NCI-H2107 (cell line): ENCODE measurements at regions not wholly inside any gene's neighbourhood (a gene's known extent, or its start where the extent isn't known, plus 50 kb on each side); places are given as distances from the start of the nearest gene placed in this dataset.
"Not testable (repeated sequence)": the region's sequence is repeated elsewhere in the genome, so short reads cannot be mapped to it uniquely, and the experiment has no call there.

Source experiments
- DNase-seq: peaks from one replicate; lab custom pipeline; 2025; lab: John Stamatoyannopoulos, UW

DNA sequence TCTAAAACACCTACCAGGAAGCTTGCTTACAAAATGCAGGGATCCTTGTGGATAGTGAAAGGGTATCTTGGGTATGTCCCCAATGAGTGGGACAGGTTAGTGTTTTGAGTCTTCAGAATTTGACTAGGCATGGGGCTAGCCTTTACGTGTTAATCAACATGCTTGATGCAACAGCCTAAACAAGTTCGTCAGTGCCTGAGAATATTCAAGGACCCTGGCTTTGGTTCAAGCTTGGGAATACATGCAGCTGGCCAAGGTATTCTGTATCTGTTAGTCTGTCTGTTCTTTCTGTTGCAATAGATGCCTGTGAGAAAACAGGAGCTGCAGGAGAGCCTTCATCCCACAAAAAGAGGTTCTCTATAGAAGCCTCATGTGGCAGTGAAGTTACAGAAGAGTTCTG is 149.5 kb downstream of the CCNG2 start:
- no peak for DNase-seq

DNA sequence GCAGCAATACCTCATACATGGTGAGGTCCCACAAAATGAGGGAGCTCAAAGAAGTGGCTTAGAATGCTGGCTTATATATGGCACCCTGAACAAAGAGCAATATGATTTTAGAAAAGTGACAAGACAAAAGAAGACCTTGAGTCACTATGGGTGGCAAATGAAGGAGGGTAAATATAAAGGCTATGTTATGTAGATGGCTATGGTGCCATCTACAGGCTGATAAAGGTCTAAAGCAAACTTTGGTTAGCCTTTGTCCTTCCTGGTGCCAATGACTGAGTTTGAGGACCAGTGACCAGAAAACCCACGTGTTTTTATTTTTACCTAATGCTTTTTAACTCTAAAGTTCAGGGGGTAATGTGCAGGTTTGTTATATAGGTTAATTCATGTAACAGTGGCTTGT is 151.8 kb downstream of the CCNG2 start:
- DNase-seq = no peak

DNA sequence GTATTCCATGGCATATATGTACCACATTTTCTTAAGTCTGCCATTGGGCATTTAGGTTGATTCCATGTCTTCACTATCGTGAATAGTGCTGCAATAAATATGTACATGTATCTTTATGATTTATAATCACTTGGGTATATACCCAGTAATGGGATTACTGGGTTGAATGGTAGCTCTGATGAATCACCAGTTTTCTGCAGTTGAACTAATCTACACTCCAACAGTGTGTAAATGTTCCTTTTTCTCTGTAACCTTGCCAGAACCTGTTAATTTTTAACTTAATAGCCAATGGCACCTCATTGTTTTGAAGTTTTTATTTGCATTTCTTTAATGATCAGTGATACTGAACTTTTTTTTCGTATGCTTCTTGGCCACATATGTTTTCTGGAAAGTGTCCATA is 152.5 kb downstream of the CCNG2 start:
- DNase-seq = no peak

DNA sequence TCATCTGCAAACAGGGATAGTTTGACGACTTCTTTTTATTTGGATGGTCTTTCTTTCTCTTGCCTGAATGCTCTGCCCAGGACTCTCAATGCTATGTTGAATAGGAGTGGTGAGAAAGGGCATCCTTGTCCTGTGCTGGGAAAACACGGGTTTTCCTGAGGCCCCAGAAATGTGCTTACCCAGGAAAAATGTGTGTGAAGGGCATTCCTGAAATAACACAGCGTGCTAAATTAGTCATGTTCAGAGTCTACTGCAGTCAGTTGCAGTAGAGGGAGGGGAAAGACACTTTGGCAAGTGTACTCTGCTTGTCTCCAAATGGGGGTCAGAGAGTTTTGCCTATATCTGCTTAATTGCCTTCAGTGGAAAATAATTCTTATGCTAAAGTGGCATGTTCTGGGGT is 153.9 kb downstream of the CCNG2 start:
- no peak for DNase-seq

DNA sequence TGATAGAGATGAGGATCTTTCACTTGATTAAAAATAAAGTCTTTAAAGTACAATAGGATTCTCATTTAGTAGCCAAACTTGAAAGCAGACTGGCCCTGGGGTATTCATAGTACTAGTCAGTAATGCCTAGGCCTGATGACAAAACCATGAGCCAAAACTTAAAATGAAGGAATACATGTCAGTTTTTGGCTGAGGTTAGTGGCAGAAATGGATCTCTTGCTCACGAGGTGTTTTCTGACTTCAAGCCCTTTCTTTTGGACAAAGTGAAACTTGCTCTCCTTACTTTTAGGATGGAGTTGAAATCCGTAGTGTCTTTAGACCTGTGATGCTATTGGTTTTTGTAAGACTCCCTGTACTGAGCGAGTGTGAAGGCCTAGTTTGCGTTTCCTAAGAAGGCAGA is 157.7 kb downstream of the CCNG2 start:
- DNase-seq = no peak

DNA sequence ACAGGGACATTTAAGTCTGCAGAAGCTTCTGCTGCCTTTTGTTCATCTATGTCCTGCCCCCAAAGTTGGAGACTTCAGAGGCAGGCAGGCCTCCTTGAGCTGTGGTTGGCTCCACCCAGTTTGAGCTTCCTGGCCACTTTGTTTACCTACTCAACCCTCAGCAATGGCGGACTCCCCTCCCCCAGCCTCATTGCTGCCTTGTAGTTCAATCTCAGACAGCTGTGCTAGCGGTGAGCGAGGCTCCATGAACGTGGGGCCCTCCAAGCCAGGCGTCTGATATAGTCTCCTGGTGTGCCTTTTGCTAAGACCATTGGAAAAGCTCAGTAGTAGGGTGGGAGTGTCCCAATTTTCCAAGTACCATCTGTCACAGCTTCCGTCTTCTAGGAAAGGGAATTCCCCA is 170.1 kb downstream of the CCNG2 start:
- DNase-seq = no peak

DNA sequence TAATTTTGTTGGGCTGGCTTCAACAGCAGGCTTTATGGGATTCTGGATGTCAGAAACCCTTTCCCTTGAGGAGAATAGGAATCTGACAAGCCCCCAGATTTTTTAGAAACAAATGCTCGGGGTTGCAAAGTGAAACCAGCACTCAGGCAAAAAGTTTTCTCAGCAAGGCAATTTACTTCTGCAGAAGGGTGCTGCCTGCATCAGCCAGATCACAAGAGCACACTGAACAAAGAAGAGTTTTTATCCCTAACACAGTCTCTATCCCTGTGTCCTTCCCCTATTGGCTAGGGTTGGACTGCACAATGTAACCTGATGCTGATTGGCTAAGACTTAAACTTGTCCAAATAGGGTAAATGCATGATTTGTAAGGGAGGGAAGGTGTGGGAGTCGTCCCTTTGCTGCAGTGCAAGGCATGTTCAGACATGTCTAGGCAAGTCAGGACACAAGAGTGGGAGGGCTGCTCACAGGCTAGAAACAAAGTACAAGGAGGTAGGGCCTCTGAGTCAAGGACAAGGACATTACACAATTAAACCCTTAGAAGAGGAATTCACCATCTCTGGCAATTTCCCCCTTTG is 175.8 kb downstream of the CCNG2 start:
- no peak for DNase-seq

DNA sequence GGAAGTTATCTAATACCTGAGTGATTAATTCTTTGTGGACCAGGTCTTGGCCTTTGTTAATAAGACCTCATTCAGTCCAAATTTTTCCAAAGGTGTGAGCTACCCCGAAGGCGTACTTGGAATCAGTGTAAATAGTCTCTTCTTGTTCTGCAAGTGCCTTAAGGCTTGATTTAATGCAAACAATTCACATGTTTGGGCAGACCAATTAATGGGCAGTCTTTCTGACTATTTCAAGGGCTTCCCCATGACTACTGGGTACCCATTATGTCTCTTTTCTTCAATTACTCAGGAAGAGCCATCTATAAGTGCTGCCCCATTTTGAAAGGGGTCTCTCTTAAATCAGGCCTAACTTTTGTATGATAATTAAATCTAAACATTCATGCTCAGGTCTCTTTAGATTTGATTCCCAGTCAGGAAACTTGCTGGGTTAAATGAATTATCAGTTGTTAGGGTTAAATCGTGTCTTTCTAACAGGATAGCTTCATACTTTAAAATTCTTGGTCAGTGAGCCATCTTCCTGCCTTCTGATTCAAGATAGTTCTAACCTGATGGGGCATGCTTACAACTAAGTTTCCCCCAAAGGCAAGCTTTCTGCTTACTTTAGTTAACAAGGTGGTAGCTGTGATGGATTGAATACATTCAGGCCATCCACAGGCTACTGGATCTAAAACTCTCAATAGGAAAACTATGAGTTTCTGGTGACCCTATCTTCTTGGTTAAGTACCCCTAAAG is 179.6 kb downstream of the CCNG2 start:
- no peak for DNase-seq

DNA sequence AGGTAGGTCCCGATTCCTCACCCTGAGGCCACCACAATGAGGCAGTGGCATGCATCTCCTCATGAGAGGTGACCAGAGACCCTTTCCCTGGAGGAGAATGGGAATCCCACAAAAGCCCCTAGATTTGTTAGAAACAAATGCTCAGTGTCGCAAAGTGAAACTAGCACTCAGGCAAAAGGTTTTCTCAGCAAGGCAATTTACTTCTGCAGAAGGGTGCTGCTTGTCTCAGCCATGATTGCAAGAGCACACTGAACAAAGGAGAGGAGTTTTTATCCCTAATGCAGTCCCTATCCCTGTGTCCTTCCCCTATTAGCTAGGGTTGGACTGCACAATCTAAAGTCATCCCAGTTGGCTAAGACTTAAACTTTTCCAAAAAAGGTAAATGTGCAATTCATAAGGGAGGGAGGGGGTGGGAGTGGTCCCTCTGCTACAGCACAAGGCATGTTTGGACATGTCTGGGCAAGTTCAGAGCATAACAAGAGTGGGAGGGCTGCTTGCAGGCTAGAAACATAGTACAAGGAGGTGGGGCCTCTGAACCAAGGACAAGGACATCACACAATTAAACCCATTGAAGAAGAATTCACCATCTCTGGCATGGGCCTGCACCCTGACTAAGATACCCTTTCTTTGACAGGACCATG is 185.3 kb downstream of the CCNG2 start:
- no peak for DNase-seq

DNA sequence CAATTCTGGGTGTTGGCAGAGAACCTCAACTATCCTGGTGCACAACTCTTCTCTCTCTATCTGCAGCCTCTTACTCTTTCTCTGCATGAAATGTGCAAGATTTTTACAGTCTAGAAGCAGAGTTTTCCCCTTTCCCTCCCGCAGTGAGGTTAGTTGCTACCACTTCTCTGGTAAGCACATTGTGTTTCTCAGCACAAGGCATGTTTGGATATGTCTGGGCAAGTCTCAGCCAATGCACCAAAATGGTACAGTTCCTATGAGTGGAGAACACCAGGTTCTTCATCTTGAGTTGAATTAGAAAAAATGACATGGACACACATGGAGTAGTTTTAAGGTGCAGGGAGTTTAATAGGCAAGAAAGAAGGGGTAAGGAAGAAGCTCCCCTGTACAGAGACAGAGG is 187.0 kb downstream of the CCNG2 start:
- no peak for DNase-seq

DNA sequence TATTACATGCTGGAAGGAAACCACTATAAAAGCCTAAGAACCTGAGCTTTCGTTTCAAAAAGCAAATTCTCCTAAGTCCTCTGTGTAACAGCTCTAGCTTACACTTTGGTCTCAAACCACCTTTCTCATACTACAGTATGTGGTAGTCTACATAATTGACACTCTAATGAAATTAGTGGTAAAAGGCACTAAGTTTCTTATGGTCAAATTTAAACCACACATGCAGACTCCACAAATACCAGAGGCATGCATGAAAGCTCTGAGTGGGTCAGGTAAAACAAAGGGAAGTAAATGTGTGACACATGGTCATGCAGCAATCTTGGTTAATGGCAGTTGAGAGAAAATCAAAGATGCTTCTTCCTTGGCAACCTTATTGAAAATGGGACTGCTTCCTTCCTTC is 187.8 kb downstream of the CCNG2 start:
- DNase-seq = no peak

DNA sequence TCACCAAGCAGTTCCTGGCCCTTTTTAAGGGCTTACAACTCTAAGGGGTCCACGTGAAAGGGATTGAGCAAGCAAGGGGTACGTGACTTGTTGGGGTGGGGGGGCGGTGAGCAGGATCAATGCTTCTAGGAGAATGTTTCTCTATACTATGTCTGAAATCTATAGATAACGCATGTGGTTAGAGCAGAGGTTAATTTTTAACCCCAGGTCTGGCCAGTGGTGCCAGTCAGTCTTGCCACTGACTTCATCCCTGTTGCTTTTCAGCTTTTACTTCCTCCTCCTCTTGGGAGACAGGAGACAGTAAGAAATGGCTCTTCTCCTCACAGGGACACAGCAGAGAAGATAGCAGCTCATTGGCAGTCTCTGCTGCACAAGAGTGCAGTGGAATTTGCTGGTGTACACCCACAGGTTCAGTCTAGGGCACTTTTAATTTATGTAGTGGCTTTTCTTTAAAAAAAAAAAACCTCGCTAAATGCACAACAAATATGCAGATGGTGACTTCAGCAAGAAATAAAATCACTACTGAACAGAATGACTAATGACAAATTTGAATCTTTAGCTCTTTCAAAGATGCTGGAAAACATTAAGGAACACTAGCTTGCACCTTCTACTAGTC is 190.5 kb downstream of the CCNG2 start:
- no peak for DNase-seq

DNA sequence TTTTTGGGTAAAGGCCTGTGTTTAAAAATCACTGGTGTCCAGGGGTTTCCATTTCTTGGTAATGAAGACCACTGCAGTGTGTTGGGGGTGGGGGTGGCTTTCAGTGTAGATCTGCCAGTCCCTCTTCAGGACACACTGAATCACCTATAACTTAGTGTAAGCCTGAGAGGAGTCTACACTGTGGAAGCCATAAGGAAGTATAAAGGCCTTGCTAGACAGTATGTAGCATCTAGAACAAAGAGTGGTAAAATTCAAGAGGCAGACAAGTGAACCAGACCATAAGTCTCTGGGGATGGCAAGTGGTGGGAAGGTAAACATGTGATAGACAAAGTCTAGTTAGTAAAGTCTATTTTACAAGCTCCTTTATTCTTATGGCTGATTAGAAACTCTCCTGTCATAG is 191.8 kb downstream of the CCNG2 start:
- DNase-seq = no peak

DNA sequence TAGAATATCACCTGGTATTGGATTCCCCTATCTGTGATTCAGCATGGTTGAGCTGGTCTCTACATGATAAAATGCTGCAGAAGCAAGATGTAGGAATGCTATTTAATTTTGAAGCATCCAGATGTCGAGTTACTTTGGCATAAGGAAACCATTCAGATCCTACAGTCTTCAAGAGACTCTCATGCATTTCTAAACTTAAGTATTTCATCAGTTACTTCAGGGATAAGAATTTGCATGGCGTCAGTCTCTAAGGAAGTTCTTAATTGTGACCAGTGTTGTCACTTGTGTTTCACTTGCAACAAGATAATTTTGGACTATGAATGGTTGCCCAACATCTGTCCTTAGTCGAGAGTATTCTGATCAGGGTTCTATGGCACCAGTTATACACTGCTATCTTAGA is 192.4 kb downstream of the CCNG2 start:
- no peak for DNase-seq

DNA sequence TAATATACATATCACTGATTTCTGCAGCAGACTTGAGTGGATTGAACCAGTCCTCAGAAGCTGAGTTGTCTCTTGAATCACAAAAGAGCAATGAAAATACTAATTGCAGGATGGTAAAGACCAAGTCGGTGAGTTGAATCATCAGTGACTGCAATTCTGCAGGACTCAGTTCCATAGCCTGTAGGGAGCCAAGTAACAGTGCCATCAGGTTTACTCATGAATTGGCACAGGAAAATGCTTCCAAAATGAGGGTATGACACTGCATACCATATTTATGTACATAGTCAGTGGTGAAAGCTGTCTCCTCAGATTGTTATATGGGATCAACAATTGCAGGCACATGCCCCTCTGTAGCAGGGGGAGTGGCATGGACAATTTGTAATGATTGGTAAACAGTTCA is 192.8 kb downstream of the CCNG2 start:
- DNase-seq = no peak

DNA sequence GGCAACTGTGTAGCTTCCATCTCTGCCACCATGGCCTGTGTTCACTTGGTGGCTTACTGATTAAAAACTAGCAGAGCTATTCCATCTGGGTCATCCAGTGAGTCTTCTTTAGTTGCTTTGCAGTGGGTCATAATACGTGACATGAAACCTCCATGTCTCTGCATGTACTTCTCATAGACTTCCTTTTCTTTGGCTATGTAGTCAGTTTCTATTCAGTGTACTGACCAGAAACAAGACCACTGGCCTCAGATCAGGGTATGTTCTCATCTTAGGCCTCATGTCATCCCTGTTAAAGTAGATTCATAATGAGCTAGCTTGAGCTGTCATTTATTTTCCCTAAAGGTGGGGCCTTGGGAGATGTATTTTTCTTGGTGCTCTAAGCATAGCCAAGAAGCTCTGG is 195.2 kb downstream of the CCNG2 start:
- DNase-seq = no peak

DNA sequence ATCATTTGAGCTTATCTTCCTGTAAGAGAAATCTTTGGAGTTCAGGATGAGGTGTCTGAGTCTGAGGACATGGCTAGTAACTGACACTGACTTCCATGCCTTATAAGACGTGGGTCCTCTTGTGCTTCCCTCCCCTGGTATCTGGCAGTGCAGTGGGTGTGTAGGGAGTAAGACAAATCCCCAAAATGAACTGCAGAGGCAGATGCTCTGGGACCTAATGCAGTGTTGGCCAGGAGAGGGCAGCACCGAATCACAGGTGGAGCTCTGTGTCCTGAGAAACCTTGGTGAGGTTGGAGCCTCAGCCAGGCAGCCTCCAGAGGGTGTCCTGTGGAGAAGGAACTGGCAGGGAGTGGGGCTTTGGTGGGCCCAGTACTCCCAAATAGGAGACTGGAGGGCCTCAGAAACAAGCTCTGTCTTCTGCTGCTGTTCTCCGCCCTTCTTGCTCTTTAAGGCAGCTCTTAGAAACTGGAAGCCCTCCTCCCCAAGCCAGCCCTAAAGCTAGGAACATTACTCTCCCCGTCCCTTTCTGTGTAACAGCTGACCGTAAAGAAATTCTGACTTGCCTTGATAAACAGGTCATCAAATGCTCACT is 196.8 kb downstream of the CCNG2 start:
- DNase-seq = not testable (repeated sequence)

DNA sequence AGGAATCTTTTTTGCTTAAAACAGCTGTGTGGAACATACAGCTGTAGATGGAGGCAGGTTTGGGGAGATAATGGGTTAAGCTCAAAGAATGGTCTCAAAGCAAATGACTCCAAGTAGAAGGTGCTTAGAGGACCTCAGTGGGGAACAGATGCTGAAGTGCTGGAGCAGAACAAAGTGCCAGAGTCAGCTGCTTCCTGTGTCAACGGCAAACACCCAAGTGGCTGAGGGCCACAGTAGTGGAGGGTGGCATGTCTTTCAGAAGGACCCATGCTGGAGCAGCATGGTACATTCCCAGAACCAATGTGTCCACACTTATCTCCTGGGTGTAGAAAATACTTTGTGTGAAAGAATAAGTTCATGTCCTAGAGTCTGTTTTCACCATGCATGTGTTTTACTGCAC is 197.5 kb downstream of the CCNG2 start:
- no peak for DNase-seq

DNA sequence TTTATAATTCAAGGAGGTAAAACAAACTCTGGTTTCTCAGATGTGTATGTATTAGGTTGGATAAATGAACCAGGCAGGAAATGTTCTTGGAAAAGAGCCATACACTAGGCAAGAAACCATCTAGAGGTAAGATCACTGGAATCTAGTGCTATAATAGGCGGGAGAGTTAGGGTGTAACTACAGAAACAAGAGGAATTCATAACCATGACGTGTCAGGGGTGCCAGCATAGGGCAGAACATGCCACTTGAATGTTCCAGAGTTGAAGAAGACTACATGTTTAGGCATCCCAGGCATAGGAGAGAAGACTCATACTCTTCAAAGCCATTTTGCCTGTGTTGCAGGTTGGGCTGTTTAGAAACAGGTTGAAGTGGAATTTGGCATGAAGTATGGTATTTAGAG is 198.7 kb downstream of the CCNG2 start:
- no peak for DNase-seq

DNA sequence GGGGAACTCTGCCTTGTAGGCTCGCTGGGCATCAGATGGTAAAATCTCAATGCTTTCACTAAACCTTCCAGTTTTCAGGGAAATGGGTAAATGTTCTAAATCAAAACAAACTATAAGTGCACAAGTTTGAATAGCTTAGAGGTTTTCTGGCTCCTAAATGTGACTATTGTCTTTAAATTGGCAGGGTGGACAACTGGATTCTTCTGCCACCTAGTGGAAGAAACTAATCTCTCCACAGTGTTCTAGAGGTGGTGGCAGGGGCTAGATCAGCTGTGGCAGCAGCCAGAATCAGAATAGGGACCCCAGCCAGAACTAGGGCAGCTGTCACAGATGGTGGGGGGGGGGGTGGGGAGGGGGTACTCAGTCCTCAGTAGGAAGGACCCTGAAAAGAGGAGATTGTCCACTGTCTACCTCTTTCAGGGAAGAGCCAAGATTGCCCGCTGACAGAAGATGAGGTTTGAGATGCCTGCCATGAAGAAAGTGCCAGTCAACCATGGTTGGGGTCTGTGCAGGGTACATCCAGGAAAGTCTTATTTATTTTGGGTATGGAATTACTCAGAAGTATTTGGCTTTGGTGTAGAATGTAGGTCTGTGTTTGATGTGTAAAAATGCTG is 201.4 kb downstream of the CCNG2 start:
- no peak for DNase-seq

DNA sequence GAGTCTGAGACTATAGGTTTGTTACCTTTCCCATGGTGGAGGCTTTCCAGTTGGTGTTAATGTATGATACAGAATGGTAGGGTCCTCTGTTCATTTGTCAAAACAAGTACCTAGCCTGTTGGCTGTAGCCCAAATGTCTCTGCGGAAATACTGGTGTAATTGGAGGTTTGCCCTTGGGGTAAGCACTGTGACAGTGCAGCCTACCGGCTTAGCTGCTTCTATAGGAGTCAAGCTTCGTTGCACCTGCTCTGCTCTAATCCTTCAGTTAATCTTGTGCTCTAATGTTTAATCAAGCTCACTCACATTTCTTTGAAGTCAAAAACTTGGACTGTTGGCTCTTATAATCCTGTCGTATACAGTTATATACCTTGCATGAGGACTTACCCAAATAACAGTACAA is 203.4 kb downstream of the CCNG2 start:
- DNase-seq = no peak

DNA sequence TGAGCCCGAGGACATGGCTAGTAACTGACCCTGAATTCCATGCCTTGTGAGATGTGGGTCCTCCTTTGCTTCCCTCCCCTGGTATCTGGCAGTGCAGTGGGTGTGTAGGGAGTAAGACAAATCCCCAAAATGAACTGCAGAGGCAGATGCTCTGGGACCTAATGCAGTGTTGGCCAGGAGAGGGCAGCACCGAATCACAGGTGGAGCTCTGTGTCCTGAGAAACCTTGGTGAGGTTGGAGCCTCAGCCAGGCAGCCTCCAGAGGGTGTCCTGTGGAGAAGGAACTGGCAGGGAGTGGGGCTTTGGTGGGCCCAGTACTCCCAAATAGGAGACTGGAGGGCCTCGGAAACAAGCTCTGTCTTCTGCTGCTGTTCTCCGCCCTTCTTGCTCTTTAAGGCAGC is 209.9 kb downstream of the CCNG2 start:
- not testable (repeated sequence) for DNase-seq
